ENCODE measurements at regions not wholly inside any gene's neighbourhood (a gene's known extent, or its start where the extent isn't known, plus 50 kb on each side); places are given as distances from the start of the nearest gene placed in this dataset.

DNA sequence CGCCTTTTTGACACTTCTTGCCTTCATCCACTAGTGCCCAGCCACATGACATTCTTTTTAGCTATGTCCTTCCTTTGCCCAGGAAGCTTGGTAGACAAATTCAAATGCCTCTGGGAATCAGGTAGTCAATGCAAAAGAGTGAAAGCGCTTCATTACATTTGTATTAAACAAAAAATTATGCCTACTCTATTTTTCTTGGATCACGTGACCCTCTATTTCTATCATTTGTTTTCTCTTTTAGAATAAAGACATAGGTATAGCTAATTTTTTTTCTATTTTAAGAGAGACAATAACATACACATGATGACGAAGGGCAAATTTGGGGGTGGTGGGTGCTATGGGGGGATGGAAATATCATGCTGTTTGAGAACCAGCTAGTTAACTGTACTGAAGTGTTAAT, 384.8 kb downstream of the C3orf38 start:
- no peak for DNase-seq (ENCODE audit: low read depth in 2 of 3, low spot score in 2 of 3)

GRCh38 chr3:88535563-88535962, 385.8 kb downstream of the C3orf38 start:
- no peak for DNase-seq (ENCODE audit: low read depth in 2 of 3, low spot score in 2 of 3)

- DNase-seq (ENCODE audit: low read depth in 2 of 3, low spot score in 2 of 3): no peak
Observed at GRCh38 chr3:88542916-88543315, 393.2 kb downstream of the C3orf38 start.

- DNase-seq (ENCODE audit: low read depth in 2 of 3, low spot score in 2 of 3): no peak
Observed at GRCh38 chr3:88572450-88572849, 422.7 kb downstream of the C3orf38 start.

GRCh38 chr3:88573472-88573871, 423.7 kb downstream of the C3orf38 start:
- DNase-seq (ENCODE audit: low read depth in 2 of 3, low spot score in 2 of 3): no peak

- DNase-seq (ENCODE audit: low read depth in 2 of 3, low spot score in 2 of 3): no peak
Observed at GRCh38 chr3:88574146-88574545, 424.4 kb downstream of the C3orf38 start.

DNA sequence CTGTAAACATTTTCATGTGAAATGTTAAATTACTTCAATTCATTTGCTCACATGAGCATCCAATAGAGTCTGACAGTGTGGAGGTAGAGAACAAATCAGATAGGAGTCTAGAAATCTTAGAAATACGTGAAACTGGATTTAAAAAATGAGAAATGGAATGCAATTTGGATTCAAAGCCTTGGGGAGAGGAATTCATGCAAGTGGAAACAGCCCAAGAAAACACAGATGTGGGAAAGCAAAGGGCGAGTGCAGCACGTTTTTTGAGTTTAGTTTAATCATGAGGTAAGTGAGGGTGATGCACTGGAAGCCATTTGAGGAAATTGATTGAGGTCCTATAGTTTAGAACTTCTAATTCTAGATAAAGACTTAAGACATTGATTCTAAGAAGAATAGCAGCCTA, 434.7 kb downstream of the C3orf38 start:
- DNase-seq (ENCODE audit: low read depth in 2 of 3, low spot score in 2 of 3): no peak

DNA sequence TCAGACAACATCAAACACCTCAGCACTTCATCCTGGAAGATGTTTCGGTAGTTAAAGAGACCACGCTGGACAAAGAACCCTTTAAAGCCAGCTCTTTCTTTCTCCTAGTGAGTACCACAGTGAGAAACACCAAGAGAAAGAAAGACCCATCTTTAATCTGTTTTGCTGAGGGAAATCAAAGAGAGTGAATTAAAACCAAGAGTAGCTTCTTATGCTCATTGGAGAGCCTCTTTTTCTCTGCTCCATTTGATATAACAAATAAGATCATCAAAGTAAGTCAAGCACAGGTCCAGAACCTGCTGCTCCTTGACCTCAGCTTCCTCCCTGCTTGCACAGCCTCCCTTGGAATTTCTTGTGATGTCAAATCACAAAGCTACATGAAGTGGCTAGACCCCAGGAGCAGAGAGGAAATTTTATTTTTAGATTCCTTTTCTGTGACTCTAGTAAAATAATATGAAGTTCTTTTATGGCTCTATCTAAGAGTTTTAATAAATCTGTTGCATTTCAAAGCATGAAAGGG, 436.4 kb downstream of the C3orf38 start:
- no peak for DNase-seq (ENCODE audit: low read depth in 2 of 3, low spot score in 2 of 3)

- no peak for DNase-seq (ENCODE audit: low read depth in 2 of 3, low spot score in 2 of 3)
Observed at GRCh38 chr3:88589138-88589537, 439.4 kb downstream of the C3orf38 start.

DNA sequence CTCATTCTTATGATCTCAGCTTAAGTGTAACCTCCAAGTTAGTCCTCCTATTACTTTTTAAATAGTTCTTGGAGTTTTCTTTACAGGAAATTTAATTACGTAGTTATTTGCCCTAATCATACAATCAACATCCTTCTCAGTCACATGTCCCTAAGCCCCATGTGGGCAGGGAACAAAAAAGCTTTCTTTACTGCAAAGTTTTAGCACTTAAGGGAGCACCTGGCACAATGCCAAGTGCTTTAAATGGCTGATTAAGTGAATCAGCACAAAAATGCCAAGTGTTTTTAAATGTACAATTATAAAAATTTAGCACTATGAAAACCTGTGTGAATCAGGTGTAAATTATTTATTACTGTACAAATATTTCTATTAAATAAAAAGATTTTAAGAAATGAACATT, 445.3 kb downstream of the C3orf38 start:
- DNase-seq (ENCODE audit: low read depth in 2 of 3, low spot score in 2 of 3): no peak

DNA sequence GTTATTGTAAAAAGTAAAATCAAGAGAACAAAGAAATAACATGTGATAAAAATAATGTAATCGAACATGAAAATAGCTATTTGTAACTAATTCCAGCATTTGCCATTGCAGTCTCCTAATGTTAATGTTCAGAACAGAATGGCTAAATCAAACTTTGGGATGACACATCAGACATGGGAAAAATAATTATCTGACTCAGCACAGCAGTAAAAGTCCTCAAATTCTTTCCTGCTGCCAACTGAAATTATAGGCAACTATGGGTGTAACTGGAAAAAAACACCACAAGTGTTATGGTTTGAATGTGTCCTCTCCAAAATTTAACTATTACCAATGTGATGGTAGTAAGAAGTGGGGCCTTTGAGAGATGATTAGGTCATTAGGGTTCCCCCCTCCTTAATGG, 446.7 kb downstream of the C3orf38 start:
- no peak for DNase-seq (ENCODE audit: low read depth in 2 of 3, low spot score in 2 of 3)

GRCh38 chr3:88610820-88611219, 461.1 kb downstream of the C3orf38 start:
- DNase-seq (ENCODE audit: low read depth in 2 of 3, low spot score in 2 of 3): no peak

DNA sequence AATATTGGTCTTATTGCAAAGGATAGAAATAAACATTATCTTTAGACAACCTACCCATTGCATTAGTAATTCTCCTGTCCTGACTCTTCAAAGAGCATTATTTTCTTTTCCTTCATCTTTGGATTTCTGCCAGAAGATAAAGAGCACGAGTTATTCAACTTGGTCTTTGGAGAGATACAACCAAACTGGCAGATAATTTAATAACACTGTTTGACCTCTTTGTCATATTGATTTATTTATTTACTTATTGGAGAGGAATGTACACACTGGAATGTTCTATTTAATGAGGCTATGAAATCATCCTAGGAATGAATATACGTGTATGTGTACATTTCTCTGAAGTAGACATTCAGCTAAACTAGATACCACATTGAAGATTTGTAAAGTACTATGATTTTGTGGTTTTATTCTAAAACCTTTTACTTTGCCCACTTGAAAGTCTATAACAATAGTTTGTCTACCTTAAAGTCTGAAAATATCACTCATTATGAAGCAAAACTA, 462.1 kb downstream of the C3orf38 start:
- no peak for DNase-seq (ENCODE audit: low read depth in 2 of 3, low spot score in 2 of 3)

- no peak for DNase-seq (ENCODE audit: low read depth in 2 of 3, low spot score in 2 of 3)
Observed at GRCh38 chr3:88616413-88616812, 466.7 kb downstream of the C3orf38 start.

GRCh38 chr3:88617283-88617682, 467.5 kb downstream of the C3orf38 start:
- DNase-seq (ENCODE audit: low read depth in 2 of 3, low spot score in 2 of 3): no peak

DNA sequence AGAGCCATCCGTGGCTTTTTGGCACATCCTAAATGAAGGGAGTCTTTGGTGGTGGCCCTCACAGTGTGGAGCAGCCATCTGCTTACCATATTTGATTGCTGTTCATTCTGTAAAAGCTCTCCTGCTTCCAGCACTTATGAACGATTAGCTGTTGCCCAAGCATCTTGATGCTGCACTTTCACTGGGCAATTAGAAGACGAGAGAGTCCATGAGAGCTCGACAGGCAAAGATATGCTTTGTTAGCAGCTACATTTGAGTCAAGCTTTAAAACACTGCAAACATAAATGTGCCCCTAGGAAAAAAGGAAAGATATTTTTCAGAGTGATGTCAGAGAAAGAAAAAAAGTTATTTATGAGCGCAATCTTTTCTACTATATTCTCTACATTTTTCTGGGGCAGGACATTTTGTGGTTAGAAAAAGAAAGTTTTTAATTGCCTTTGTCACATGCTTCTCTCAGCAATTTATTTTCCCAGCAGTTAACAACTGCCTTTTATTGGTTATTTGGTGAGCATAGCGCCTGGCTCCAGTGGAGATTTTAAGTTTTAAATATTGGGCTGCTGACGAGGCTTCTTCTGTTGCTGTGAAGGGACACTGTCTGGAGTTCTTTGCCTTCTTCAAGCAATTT, 468.4 kb downstream of the C3orf38 start:
- no peak for DNase-seq (ENCODE audit: low read depth in 2 of 3, low spot score in 2 of 3)

DNA sequence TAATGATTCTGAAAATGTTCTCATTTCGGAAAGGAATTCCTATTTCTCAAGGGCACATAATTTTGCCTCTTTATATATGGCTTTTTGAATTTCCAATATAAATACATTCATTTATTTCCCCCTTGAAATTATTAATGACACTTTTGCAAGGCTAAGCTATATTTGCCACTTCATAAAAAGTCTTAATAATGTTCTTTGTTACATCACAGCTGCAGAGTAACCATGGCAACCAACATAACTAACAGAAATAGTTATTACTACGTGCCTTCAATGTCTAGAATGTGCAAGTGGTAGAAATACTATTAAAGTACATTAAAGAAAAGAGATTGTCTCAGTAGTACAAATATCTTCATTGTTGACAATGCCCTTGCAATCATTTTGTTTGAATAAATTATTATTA, 471.8 kb downstream of the C3orf38 start:
- DNase-seq (ENCODE audit: low read depth in 2 of 3, low spot score in 2 of 3): no peak

GRCh38 chr3:88623709-88624108, 473.9 kb downstream of the C3orf38 start:
- no peak for DNase-seq (ENCODE audit: low read depth in 2 of 3, low spot score in 2 of 3)

- DNase-seq (ENCODE audit: low read depth in 2 of 3, low spot score in 2 of 3): no peak
Observed at GRCh38 chr3:88626456-88627120, 476.8 kb downstream of the C3orf38 start.

DNA sequence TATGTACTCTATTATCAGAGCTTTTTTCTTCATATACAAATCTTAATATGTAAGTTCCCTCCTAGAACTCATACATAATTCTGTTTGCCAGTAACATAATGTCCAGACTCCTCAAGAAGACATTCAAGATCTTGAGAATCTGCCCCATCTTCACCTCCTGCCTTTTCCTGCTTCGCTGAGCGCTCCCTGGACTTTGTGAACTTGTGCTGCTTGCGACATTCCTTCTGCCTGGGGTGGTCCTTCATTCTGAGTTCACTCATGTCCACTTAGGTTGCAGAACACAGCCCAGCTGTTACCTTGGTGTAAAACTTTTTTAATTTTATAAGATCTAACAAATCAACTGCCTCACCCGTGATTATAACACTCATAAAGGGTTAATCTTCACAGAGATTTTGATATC, 478.5 kb upstream of the EPHA3 start:
- DNase-seq (ENCODE audit: low read depth in 2 of 3, low spot score in 2 of 3): no peak

- DNase-seq (ENCODE audit: low read depth in 2 of 3, low spot score in 2 of 3): no peak
Observed at GRCh38 chr3:88632226-88632625, 475.2 kb upstream of the EPHA3 start.

- no peak for DNase-seq (ENCODE audit: low read depth in 2 of 3, low spot score in 2 of 3)
Observed at GRCh38 chr3:88640581-88640980, 466.8 kb upstream of the EPHA3 start.

All from hematopoietic multipotent progenitor cell (in vitro differentiated cells).